WTC11 (cell line): ENCODE measurements at regions not wholly inside any gene's neighbourhood (a gene's known extent, or its start where the extent isn't known, plus 50 kb on each side); places are given as distances from the start of the nearest gene placed in this dataset.

ENCODE experiments used
- ZBTB21 ChIP-seq: sonication (generic); formaldehyde crosslinking; IDR thresholded peaks from 2 replicates; pipeline ENCODE4 v1.8.1; 2023; ENCODE audit warnings: mild to moderate bottlenecking, missing genetic modification reagents, borderline replicate concordance
- TF ChIP-seq, protein P1 (sequence below): sonication (generic); formaldehyde crosslinking; IDR thresholded peaks from 2 replicates; pipeline ENCODE4 v1.8.1; 2022; ENCODE audit warnings: mild to moderate bottlenecking, missing genetic modification reagents, moderate library complexity, borderline replicate concordance
- TF ChIP-seq, protein P2 (sequence below): sonication (generic); formaldehyde crosslinking; IDR thresholded peaks from 2 replicates; pipeline ENCODE4 v1.8.0; 2022; ENCODE audit warnings: mild to moderate bottlenecking, missing genetic modification reagents
- TF ChIP-seq, protein P3 (sequence below): sonication (generic); formaldehyde crosslinking; IDR thresholded peaks from 2 replicates; pipeline ENCODE4 v1.8.0; 2022; ENCODE audit warnings: mild to moderate bottlenecking, missing genetic modification reagents

DNA sequence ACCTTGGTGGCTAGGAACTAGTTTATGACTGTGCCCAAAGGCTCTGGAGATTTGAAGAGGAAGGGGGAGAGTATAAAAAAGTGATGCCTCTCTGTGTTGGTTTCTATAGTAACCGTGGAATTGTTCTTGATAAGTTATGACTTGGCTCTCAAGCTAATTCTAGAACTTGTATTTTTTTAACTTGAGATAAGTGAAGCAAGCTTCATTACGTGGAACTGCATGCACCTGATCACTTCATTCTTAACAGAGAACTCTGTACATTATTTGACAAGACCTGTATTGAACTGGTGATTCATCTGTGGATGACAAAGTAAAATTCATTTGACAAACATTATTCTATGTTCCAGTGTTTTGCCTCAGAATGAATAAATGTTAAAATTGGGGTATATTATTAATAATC lies 1452.2 kb downstream of the REEP3 start:
- TF ChIP-seq, protein P1, sequence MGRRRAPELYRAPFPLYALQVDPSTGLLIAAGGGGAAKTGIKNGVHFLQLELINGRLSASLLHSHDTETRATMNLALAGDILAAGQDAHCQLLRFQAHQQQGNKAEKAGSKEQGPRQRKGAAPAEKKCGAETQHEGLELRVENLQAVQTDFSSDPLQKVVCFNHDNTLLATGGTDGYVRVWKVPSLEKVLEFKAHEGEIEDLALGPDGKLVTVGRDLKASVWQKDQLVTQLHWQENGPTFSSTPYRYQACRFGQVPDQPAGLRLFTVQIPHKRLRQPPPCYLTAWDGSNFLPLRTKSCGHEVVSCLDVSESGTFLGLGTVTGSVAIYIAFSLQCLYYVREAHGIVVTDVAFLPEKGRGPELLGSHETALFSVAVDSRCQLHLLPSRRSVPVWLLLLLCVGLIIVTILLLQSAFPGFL (CRISPR knock-in tag) = no peak
- no peak for TF ChIP-seq ZBTB21
- TF ChIP-seq, protein P2, sequence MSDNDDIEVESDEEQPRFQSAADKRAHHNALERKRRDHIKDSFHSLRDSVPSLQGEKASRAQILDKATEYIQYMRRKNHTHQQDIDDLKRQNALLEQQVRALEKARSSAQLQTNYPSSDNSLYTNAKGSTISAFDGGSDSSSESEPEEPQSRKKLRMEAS (CRISPR knock-in tag) = no peak
- TF ChIP-seq, protein P3, sequence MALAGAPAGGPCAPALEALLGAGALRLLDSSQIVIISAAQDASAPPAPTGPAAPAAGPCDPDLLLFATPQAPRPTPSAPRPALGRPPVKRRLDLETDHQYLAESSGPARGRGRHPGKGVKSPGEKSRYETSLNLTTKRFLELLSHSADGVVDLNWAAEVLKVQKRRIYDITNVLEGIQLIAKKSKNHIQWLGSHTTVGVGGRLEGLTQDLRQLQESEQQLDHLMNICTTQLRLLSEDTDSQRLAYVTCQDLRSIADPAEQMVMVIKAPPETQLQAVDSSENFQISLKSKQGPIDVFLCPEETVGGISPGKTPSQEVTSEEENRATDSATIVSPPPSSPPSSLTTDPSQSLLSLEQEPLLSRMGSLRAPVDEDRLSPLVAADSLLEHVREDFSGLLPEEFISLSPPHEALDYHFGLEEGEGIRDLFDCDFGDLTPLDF = no peak
